ENCODE measurements at regions not wholly inside any gene's neighbourhood (a gene's known extent, or its start where the extent isn't known, plus 50 kb on each side); places are given as distances from the start of the nearest gene placed in this dataset.

DNA sequence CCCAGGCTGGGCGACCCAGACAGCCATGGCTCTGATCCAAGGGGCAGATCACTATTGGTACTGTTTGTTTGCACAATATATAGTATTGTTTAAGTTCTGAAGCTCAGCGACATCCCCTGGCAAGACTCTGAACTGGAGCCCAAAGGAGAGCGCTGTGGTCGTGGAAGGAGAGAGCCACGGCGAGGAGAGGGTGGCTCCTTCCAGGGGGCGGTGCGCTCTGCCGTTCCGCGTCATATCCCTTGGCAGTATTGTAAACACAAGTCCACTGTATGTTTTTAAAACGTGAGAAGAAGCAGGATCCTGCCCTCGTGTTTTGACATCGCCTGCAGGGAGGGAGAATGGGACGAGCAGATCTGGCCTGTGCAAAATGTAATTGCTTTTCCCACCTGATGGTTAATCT, 185.5 kb downstream of the RAB28 start:
- DNase-seq (ENCODE audit: extremely low spot score) = no peak
- ChIA-PET CTCF (no interaction called here), POLR2A (no interaction called here)
- TF ChIP-seq, protein P1, sequence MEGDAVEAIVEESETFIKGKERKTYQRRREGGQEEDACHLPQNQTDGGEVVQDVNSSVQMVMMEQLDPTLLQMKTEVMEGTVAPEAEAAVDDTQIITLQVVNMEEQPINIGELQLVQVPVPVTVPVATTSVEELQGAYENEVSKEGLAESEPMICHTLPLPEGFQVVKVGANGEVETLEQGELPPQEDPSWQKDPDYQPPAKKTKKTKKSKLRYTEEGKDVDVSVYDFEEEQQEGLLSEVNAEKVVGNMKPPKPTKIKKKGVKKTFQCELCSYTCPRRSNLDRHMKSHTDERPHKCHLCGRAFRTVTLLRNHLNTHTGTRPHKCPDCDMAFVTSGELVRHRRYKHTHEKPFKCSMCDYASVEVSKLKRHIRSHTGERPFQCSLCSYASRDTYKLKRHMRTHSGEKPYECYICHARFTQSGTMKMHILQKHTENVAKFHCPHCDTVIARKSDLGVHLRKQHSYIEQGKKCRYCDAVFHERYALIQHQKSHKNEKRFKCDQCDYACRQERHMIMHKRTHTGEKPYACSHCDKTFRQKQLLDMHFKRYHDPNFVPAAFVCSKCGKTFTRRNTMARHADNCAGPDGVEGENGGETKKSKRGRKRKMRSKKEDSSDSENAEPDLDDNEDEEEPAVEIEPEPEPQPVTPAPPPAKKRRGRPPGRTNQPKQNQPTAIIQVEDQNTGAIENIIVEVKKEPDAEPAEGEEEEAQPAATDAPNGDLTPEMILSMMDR (IDR thresholded peaks at IDR 0.05; ENCODE audit: control extremely low read depth, extremely low read depth, low read depth, missing control alignments) = no peak

DNA sequence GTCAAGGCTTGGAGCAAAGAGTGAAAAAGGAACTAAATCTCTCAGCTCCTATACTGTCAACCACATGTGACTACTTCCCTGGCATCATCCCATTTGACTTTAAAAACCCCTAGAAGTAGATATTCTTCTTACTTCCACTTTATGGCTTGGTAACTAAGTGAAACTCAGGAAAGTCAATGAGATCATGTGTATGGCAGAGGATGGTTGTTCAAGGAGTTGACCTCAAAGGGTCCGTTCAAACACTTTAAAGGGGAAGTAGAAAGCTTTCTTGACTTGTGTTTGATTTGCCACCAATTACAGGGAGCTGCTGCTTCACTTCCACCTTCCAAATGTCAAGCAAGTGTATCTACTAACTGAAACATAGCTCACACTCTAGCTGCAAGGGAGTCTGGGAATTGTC, 187.2 kb downstream of the RAB28 start:
- no peak for DNase-seq (ENCODE audit: extremely low spot score)
- CTCF ChIA-PET = interaction anchor here (1.5 kb wide), 1 partner anchor 445 kb away, joined by 3 read pairs; no protein-coding TSS in a partner anchor
- POLR2A ChIA-PET = no interaction called here
- TF ChIP-seq, protein P1 (IDR thresholded peaks at IDR 0.05; ENCODE audit: control extremely low read depth, extremely low read depth, low read depth, missing control alignments) = no peak

DNA sequence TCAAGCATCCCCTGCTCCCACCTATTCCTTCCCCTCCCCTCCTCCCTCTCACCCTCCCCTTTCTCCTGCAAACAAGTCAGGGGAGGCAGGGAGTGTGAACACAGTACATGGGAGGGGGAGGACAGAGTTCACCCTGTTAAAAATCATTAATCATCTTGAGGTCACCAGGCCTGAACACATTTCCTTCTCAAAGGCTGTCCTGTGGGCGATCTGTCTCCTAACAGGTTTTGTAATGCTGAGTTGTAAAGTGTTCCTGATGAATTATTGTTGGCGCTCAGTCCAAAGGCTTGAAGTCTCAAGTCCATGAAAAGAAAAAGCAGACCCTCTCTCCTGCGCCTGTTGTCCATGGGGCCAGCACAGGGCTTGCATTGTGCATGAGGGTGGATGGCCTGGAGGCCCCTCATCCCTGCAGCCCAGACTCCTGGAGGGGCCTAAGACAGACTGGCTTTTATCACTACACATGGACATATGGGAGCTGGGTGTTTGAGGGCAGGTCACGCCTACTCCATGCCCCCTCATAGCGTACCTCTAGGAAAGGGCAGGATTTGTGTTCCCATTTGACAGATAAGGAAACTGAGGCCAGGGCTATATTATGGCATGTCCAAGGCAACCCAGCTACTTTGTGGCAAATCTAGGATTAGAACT, 189.1 kb downstream of the RAB28 start:
- DNase-seq (ENCODE audit: extremely low spot score) = no peak
- TF ChIP-seq, protein P1 (IDR thresholded peaks at IDR 0.05; ENCODE audit: control extremely low read depth, extremely low read depth, low read depth, missing control alignments) = no peak
- POLR2A ChIA-PET = no interaction called here
- CTCF ChIA-PET = interaction anchor here (0.9 kb wide), 1 partner anchor 9 kb away, joined by 3 read pairs; no protein-coding TSS in a partner anchor

DNA sequence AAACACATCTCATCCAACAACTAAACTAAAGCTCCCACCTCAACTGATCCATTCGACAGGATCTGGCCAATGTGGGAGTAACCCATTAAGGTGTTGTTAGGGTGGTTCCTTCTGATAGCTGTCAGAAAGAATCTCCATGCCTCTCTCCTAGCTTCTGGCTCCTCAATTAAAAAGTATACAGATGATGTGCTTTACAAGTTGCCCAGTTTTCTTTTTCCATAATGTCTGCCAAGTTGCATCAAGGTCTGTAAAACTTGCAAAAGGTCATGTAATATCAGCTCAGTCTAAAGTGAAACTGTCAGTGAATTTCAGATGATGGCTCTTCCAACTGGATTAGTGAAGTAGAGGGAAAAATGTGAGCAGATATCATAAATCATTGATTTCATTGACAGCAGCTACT, 191.8 kb downstream of the RAB28 start:
- DNase-seq (ENCODE audit: extremely low spot score) = no peak
- ChIA-PET CTCF (interaction anchor here (1.5 to 1.7 kb wide), 2 partner anchors 9 to 11 kb away, joined by 3 to 4 read pairs; no protein-coding TSS in a partner anchor), POLR2A (no interaction called here)
- TF ChIP-seq, protein P1 (IDR thresholded peaks at IDR 0.05; ENCODE audit: control extremely low read depth, extremely low read depth, low read depth, missing control alignments) = no peak

DNA sequence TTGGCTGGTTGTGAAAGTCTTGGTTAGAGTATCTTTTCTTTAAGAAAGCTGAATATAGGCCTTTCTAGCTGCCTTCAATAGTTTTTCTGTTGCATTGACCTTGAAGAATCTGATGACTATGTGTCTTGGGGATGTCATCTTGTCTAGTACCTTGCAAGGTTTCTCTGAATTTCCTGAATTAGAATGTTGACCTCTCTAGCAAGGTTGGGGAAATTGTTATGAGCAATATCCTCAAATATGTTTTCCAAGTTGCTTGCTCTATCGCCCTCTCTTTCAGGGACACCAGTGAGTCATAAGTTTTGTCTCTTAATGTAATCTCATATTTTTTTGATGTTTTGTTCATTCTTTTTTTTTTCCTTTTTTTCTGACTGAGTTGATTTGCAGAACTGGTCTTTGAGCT, 194.7 kb downstream of the RAB28 start:
- DNase-seq (ENCODE audit: extremely low spot score) = no peak
- POLR2A ChIA-PET = no interaction called here
- TF ChIP-seq, protein P1 (IDR thresholded peaks at IDR 0.05; ENCODE audit: control extremely low read depth, extremely low read depth, low read depth, missing control alignments) = no peak
- CTCF ChIA-PET = no interaction called here

DNA sequence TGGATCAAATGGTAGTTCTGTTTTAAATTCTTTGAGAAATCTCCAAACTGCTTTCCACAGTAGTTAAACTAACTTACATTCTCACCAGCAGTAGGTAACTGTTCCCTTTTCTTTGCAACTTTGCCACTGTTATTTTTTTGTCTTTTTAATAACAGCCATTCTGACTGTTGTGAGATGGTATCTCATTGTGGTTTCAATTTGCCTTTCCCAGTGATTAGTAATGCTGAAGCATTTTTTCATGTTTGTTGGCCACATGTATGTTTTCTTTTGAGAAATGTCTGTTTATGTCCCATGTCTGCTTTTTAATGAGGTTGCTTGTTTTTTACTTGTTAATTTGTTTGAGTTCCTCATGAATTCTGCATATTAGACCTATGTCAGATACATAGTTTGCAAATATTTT, 198.8 kb downstream of the RAB28 start:
- no peak for DNase-seq (ENCODE audit: extremely low spot score)
- ChIA-PET CTCF (no interaction called here), POLR2A (no interaction called here)

More for the DNA sequence above, 198.8 kb downstream of the RAB28 start:
- TF ChIP-seq, protein P1 (IDR thresholded peaks at IDR 0.05; ENCODE audit: control extremely low read depth, extremely low read depth, low read depth, missing control alignments) = no peak
